ENCODE measurements at regions not wholly inside any gene's neighbourhood (a gene's known extent, or its start where the extent isn't known, plus 50 kb on each side); places are given as distances from the start of the nearest gene placed in this dataset.

DNA sequence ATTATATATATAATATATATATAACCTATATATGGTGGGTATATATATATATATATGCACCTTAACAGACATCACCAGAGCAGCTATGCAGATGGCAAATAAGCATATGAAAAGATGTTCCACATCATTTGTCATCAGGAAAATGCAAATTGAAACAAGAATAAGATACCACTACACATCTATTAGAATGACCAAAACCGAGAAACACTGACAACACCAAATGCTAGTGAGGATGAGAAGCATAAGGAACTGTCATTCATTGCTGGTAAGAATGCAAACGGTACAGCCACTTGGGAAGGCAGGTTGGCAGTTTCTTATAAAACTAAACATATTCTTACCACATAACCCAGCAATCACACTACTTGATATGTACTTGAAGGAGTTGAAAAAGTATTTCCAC, 219.8 kb upstream of the PRMT6 start:
- H3K36me3 Mint-ChIP-seq, result no peaks in the 10 kb centered on the region

DNA sequence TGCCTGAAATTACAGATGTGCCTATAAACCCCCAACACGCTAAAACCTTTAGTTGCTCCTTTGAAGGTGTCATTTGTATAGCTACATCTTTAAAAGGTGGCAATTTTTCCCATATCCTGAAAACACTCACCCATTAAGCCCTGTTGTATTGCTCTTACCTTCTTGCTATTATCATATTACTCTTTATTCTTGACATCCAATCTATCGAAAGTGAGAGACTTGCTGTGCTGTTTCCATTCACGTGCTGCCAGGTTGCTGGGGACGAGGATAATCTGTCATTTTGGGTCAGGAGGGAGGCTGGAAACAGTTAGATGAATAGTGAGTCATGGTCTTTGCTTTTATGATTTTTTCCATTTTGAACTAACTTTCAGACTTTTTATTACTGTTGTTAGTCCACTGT, 213.0 kb upstream of the PRMT6 start:
- Mint-ChIP-seq H3K27ac (no peak overlapping the region), H3K4me3 (no peak overlapping the region), H3K36me3 (no peaks in the 10 kb centered on the region), H3K27me3 (ENCODE audit: low read depth in 3 of 3) (peaks cover 0 to 1% (median 0%) of the 10 kb centered on the region in 3 donors), H3K4me1 (no peaks in the 10 kb centered on the region), H3K9me3 (peaks cover 0 to 4% (median 2%) of the 10 kb centered on the region in 7 donors)
- Histone ChIP-seq H3K9ac (ENCODE audit: insufficient read depth, low read length, poor library complexity, severe bottlenecking) (no peak overlapping the region), H3K4me1 (ENCODE audit: control insufficient read depth in 1 of 2, insufficient read depth in 2 of 2, low read length in 2 of 2) (no peaks in the 10 kb centered on the region), H3K36me3 (replicated peaks in 1 of 2; ENCODE audit: control insufficient read depth in 1 of 2, insufficient read depth in 2 of 2, low read length in 2 of 2) (no peaks in the 10 kb centered on the region), H3K4me3 (replicated peaks in 1 of 3; ENCODE audit: low read depth in 2 of 3, low read length in 3 of 3) (no peak overlapping the region), H3K27ac (ENCODE audit: low read depth in 1 of 2, low read length in 2 of 2) (no peak overlapping the region), H3K9me3 (replicated peaks in 1 of 2; ENCODE audit: control insufficient read depth in 1 of 2, insufficient read depth in 1 of 2, low read length in 2 of 2) (no peaks in the 10 kb centered on the region), H3K27me3 (ENCODE audit: control insufficient read depth in 2 of 2, insufficient read depth in 2 of 2, low read length in 2 of 2) (no peaks in the 10 kb centered on the region), H2AFZ (ENCODE audit: insufficient read depth, low read depth, low read length, poor library complexity, severe bottlenecking) (no peak overlapping the region), H4K20me1 (ENCODE audit: insufficient read depth, low read length) (no peaks in the 10 kb centered on the region), H3K79me2 (ENCODE audit: insufficient read depth, low read length) (no peaks in the 10 kb centered on the region), H3K4me2 (replicated peaks; ENCODE audit: extremely low read depth, low read length, poor library complexity, severe bottlenecking) (no peak overlapping the region)
- no peak for DNase-seq
- WGBS (ENCODE audit: insufficient coverage), result 100% methylated on average over 1 of the region's 4 CpGs
- intact Hi-C loops (cut with micrococcal nuclease), result no loop called here
- TF ChIP-seq, protein P1, sequence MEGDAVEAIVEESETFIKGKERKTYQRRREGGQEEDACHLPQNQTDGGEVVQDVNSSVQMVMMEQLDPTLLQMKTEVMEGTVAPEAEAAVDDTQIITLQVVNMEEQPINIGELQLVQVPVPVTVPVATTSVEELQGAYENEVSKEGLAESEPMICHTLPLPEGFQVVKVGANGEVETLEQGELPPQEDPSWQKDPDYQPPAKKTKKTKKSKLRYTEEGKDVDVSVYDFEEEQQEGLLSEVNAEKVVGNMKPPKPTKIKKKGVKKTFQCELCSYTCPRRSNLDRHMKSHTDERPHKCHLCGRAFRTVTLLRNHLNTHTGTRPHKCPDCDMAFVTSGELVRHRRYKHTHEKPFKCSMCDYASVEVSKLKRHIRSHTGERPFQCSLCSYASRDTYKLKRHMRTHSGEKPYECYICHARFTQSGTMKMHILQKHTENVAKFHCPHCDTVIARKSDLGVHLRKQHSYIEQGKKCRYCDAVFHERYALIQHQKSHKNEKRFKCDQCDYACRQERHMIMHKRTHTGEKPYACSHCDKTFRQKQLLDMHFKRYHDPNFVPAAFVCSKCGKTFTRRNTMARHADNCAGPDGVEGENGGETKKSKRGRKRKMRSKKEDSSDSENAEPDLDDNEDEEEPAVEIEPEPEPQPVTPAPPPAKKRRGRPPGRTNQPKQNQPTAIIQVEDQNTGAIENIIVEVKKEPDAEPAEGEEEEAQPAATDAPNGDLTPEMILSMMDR (IDR thresholded peaks at IDR 0.05), result no peak

More for the DNA sequence above, 219.8 kb upstream of the PRMT6 start:
- TF ChIP-seq, protein P1 (IDR thresholded peaks at IDR 0.05), result no peak
- peaks cover 0 to 4% (median 0%) of the 10 kb centered on the region in 7 donors for H3K9me3 Mint-ChIP-seq
- WGBS (ENCODE audit: insufficient coverage), result no CpG with 5 or more reads among the region's 2 CpGs
- H3K4me3 Mint-ChIP-seq, result no peak overlapping the region
- Histone ChIP-seq H3K27ac (ENCODE audit: low read depth in 1 of 2, low read length in 2 of 2) (no peak overlapping the region), H3K79me2 (ENCODE audit: insufficient read depth, low read length) (no peaks in the 10 kb centered on the region), H2AFZ (ENCODE audit: insufficient read depth, low read depth, low read length, poor library complexity, severe bottlenecking) (no peak overlapping the region), H3K4me3 (replicated peaks in 1 of 3; ENCODE audit: low read depth in 2 of 3, low read length in 3 of 3) (no peak overlapping the region), H3K27me3 (ENCODE audit: control insufficient read depth in 2 of 2, insufficient read depth in 2 of 2, low read length in 2 of 2) (no peaks in the 10 kb centered on the region), H4K20me1 (ENCODE audit: insufficient read depth, low read length) (no peaks in the 10 kb centered on the region), H3K9ac (ENCODE audit: insufficient read depth, low read length, poor library complexity, severe bottlenecking) (no peak overlapping the region), H3K9me3 (replicated peaks in 1 of 2; ENCODE audit: control insufficient read depth in 1 of 2, insufficient read depth in 1 of 2, low read length in 2 of 2) (no peaks in the 10 kb centered on the region), H3K36me3 (replicated peaks in 1 of 2; ENCODE audit: control insufficient read depth in 1 of 2, insufficient read depth in 2 of 2, low read length in 2 of 2) (no peaks in the 10 kb centered on the region), H3K4me1 (ENCODE audit: control insufficient read depth in 1 of 2, insufficient read depth in 2 of 2, low read length in 2 of 2) (no peaks in the 10 kb centered on the region), H3K4me2 (replicated peaks; ENCODE audit: extremely low read depth, low read length, poor library complexity, severe bottlenecking) (no peak overlapping the region)
- intact Hi-C loops (cut with micrococcal nuclease), result no loop called here
- H3K4me1 Mint-ChIP-seq, result no peaks in the 10 kb centered on the region
- peaks cover 0 to 2% (median 1%) of the 10 kb centered on the region in 3 donors for H3K27me3 Mint-ChIP-seq (ENCODE audit: low read depth in 3 of 3)
- no peak for DNase-seq
- no peak overlapping the region for H3K27ac Mint-ChIP-seq
